GM12892 (cell line): ENCODE measurements at regions not wholly inside any gene's neighbourhood (a gene's known extent, or its start where the extent isn't known, plus 50 kb on each side); places are given as distances from the start of the nearest gene placed in this dataset.

Source experiments
- POLR2A ChIP-seq: IDR thresholded peaks from 2 replicates; pipeline ENCODE4 v1.6.1; 2011; ENCODE audit warnings: low read depth, low read length, control low read depth
- POLR2AphosphoS5 ChIP-seq: IDR thresholded peaks from 2 replicates; pipeline ENCODE4 v1.6.1; 2011; ENCODE audit warnings: low read depth, low read length, control low read depth
- TAF1 ChIP-seq: IDR thresholded peaks from 2 replicates; pipeline ENCODE4 v1.6.1; 2011; ENCODE audit warnings: low read depth, mild to moderate bottlenecking, control low read depth, low read length, borderline replicate concordance

- TF ChIP-seq POLR2A: no peak
- TF ChIP-seq POLR2AphosphoS5: no peak
- TF ChIP-seq TAF1: no peak
Observed at GRCh38 chr6:74133073-74133472, 437.1 kb downstream of the CD109 start.
